PFSK-1 (cell line): ENCODE measurements at regions not wholly inside any gene's neighbourhood (a gene's known extent, or its start where the extent isn't known, plus 50 kb on each side); places are given as distances from the start of the nearest gene placed in this dataset.

ENCODE experiments used
- FOXP2 ChIP-seq: optimal IDR thresholded peaks from 2 replicates; pipeline ENCODE3; 2011; ENCODE audit warnings: borderline replicate concordance, control low read depth, inconsistent platforms; ENCODE audit not compliant: insufficient read depth; ENCODE audit errors: extremely low read length, extremely low read depth
- POLR2AphosphoS5 ChIP-seq: IDR thresholded peaks from 2 replicates; pipeline ENCODE4 v1.6.1; 2012; ENCODE audit warnings: low read depth, mild to moderate bottlenecking, control low read depth, low read length, moderate library complexity
- REST ChIP-seq, 2 experiments: IDR thresholded peaks; 2 replicates each; pipeline versions ENCODE4 v1.6.1 to v1.8.0; 2011 to 2012; ENCODE audit warnings: low read depth in 2 of 2, low read length in 2 of 2, control low read depth in 1 of 2, inconsistent platforms in 1 of 2, mild to moderate bottlenecking in 1 of 2, moderate library complexity in 1 of 2; ENCODE audit not compliant: insufficient read depth in 1 of 2
- SIN3A ChIP-seq: IDR thresholded peaks from 2 replicates; pipeline ENCODE4 v1.6.1; 2012; ENCODE audit warnings: mild to moderate bottlenecking, low read length, moderate library complexity, borderline replicate concordance; ENCODE audit not compliant: insufficient read depth
- TAF1 ChIP-seq: IDR thresholded peaks from 2 replicates; pipeline ENCODE4 v1.6.1; 2012; ENCODE audit warnings: low read length, control low read depth, borderline replicate concordance; ENCODE audit not compliant: insufficient read depth

- no peak for TF ChIP-seq POLR2AphosphoS5
- TF ChIP-seq TAF1, result no peak
- TF ChIP-seq REST (IDR thresholded peaks at IDR 0.05; ENCODE audit: insufficient read depth in 1 of 2, low read depth in 2 of 2, low read length in 2 of 2), result no peak
- no peak for TF ChIP-seq SIN3A
- no peak for TF ChIP-seq FOXP2
Measured at GRCh38 chr13:99119656-99120055, 81.0 kb upstream of the UBAC2 start.
